H1 (cell line): ENCODE measurements at regions not wholly inside any gene's neighbourhood (a gene's known extent, or its start where the extent isn't known, plus 50 kb on each side); places are given as distances from the start of the nearest gene placed in this dataset.

Experiments
- CTCF ChIA-PET: fragments of 300-600 bp; sonication (Branson Sonifier 250); formaldehyde crosslinking; loops from one replicate; lab custom pipeline; 2021; ENCODE audit not compliant: partially characterized antibody; lab: Charles Lee
- POLR2A ChIA-PET: fragments of 300-600 bp; sonication (Branson Sonifier 250); formaldehyde crosslinking; loops from one replicate; lab custom pipeline; 2021; ENCODE audit warnings: inconsistent platforms; ENCODE audit not compliant: partially characterized antibody; lab: Charles Lee
- DNase-seq, 2 experiments: peaks; one replicate each; pipeline versions ENCODE4 v3.0.0 to v3.0.0-alpha.2; 2010 to 2022; ENCODE audit warnings: low spot score in 2 of 2, low read depth in 1 of 2, mixed read lengths in 1 of 2
- FAIRE-seq: peaks from 2 replicates; lab custom pipeline; 2011; peaks lifted over from hg19 to GRCh38; lab: Jason Lieb, UNC
- H2AFZ ChIP-seq: 2 replicates; pipeline ENCODE4 v1.8.1; 2012; ENCODE audit warnings: low read length, inconsistent platforms
- H2AK5ac ChIP-seq: 2 replicates; pipeline ENCODE4 v1.6.1; 2013; ENCODE audit warnings: low read depth, low read length
- H2BK120ac ChIP-seq: replicated peaks from 2 replicates; pipeline ENCODE3; 2013; ENCODE audit warnings: low read depth, low read length, inconsistent platforms
- H2BK12ac ChIP-seq: 2 replicates; pipeline ENCODE4 v1.6.1; 2013; ENCODE audit warnings: low read depth, low read length
- H2BK15ac ChIP-seq: 2 replicates; pipeline ENCODE4 v1.6.1; 2013; ENCODE audit warnings: low read length
- H2BK20ac ChIP-seq: 2 replicates; pipeline ENCODE4 v1.6.1; 2013; ENCODE audit warnings: low read length
- H2BK5ac ChIP-seq: 2 replicates; pipeline ENCODE4 v1.6.1; 2013; ENCODE audit warnings: low read depth, low read length
- H3K14ac ChIP-seq: 2 replicates; pipeline ENCODE4 v1.6.1; 2013; ENCODE audit warnings: inconsistent platforms; ENCODE audit not compliant: insufficient read length
- H3K18ac ChIP-seq: 2 replicates; pipeline ENCODE4 v1.6.1; 2013; ENCODE audit warnings: low read length; ENCODE audit errors: extremely low read depth
- H3K23ac ChIP-seq: 2 replicates; pipeline ENCODE4 v1.6.1; 2013; ENCODE audit warnings: inconsistent platforms; ENCODE audit not compliant: insufficient read length
- H3K23me2 ChIP-seq: 2 replicates; pipeline ENCODE4 v1.6.1; 2013; ENCODE audit warnings: low read depth, low read length
- H3K27ac ChIP-seq: 2 replicates; pipeline ENCODE4 v1.6.1; 2011; ENCODE audit warnings: low read depth, low read length, inconsistent platforms
- H3K27me3 ChIP-seq, 4 experiments: replicated peaks in 1 of 4; 1 replicate in 1 of 4; 2 replicates in 3 of 4; pipeline versions ENCODE4 v1.6.1 to v1.8.1; 2011 to 2013; ENCODE audit warnings: low read length in 3 of 4, mild to moderate bottlenecking in 3 of 4, inconsistent platforms in 2 of 4, mixed read lengths in 2 of 4, moderate library complexity in 1 of 4; ENCODE audit not compliant: control insufficient read depth in 3 of 4, insufficient read depth in 3 of 4; ENCODE audit errors: extremely low read depth in 1 of 4
- H3K36me3 ChIP-seq, 4 experiments: 2 replicates each; pipeline versions ENCODE4 v1.6.1 to v1.8.1; 2011 to 2013; ENCODE audit warnings: mild to moderate bottlenecking in 4 of 4, low read length in 3 of 4, moderate library complexity in 2 of 4, control low read depth in 1 of 4, inconsistent platforms in 1 of 4; ENCODE audit not compliant: insufficient read depth in 4 of 4, control insufficient read depth in 2 of 4
- H3K4ac ChIP-seq: replicated peaks from 2 replicates; pipeline ENCODE3; 2013; ENCODE audit warnings: low read length, low read depth, mixed read lengths, inconsistent platforms; ENCODE audit not compliant: insufficient read length
- H3K4me1 ChIP-seq, 4 experiments: replicated peaks in 1 of 4; 1 replicate in 1 of 4; 2 replicates in 3 of 4; pipeline versions ENCODE4 v1.6.1 to v1.8.1; 2011 to 2013; ENCODE audit warnings: low read length in 3 of 4, inconsistent platforms in 2 of 4, mixed read lengths in 1 of 4; ENCODE audit not compliant: insufficient read depth in 4 of 4, control insufficient read depth in 3 of 4
- H3K4me2 ChIP-seq, 2 experiments: 2 replicates each; pipeline versions ENCODE4 v1.6.1 to v1.8.1; 2011 to 2013; ENCODE audit warnings: low read depth in 2 of 2, low read length in 2 of 2, control low read depth in 1 of 2, inconsistent platforms in 1 of 2, mild to moderate bottlenecking in 1 of 2; ENCODE audit not compliant: insufficient read depth in 1 of 2
- H3K4me3 ChIP-seq, 4 experiments: fragments of 200-600, 300-600 bp in 1 of 4; sonication (generic), shearing (Covaris generic), sonication (Bioruptor Twin) in 1 of 4; 2 replicates each; pipeline versions ENCODE4 v1.5.1 to v1.8.1; 2011 to 2016; ENCODE audit warnings: low read length in 4 of 4, low read depth in 3 of 4, control low read depth in 2 of 4, inconsistent platforms in 2 of 4, mild to moderate bottlenecking in 2 of 4, mixed read lengths in 1 of 4, moderate library complexity in 1 of 4; ENCODE audit not compliant: insufficient read depth in 2 of 4; ENCODE audit errors: extremely low read depth in 1 of 4
- H3K56ac ChIP-seq: replicated peaks from 2 replicates; pipeline ENCODE3; 2013; ENCODE audit warnings: low read depth, mild to moderate bottlenecking, mixed read lengths, low read length, inconsistent platforms; ENCODE audit not compliant: insufficient read length
- H3K79me1 ChIP-seq: 2 replicates; pipeline ENCODE4 v1.6.1; 2013; ENCODE audit warnings: low read depth, low read length, control low read depth
- H3K79me2 ChIP-seq, 2 experiments: 2 replicates each; pipeline versions ENCODE4 v1.6.1 to v1.8.1; 2012 to 2013; ENCODE audit warnings: low read length in 2 of 2, mild to moderate bottlenecking in 2 of 2, inconsistent platforms in 1 of 2; ENCODE audit not compliant: insufficient read depth in 2 of 2, control insufficient read depth in 1 of 2
- H3K9ac ChIP-seq, 4 experiments: replicated peaks in 1 of 4; 1 replicate in 1 of 4; 2 replicates in 3 of 4; pipeline versions ENCODE4 v1.6.1 to v1.8.1; 2011 to 2013; ENCODE audit warnings: low read depth in 3 of 4, low read length in 3 of 4, control low read depth in 2 of 4, mild to moderate bottlenecking in 2 of 4, moderate library complexity in 2 of 4, inconsistent platforms in 1 of 4; ENCODE audit errors: extremely low read depth in 1 of 4
- H3K9me3 ChIP-seq, 2 experiments: 2 replicates each; pipeline versions ENCODE4 v1.6.1 to v1.8.1; 2012 to 2013; ENCODE audit warnings: mild to moderate bottlenecking in 2 of 2, moderate library complexity in 2 of 2, control low read depth in 1 of 2, inconsistent platforms in 1 of 2, low read depth in 1 of 2, low read length in 1 of 2, mixed read lengths in 1 of 2; ENCODE audit not compliant: insufficient read depth in 2 of 2
- H4K20me1 ChIP-seq, 2 experiments: replicated peaks in 1 of 2; 2 replicates each; pipeline versions ENCODE3 to v1.8.1; 2011 to 2013; ENCODE audit warnings: inconsistent platforms in 2 of 2, low read length in 2 of 2, mild to moderate bottlenecking in 1 of 2; ENCODE audit not compliant: insufficient read depth in 2 of 2, control insufficient read depth in 1 of 2
- H4K5ac ChIP-seq: 2 replicates; pipeline ENCODE4 v1.6.1; 2013; ENCODE audit warnings: low read length, low read depth, mixed read lengths, inconsistent platforms; ENCODE audit not compliant: insufficient read length
- H4K8ac ChIP-seq: 2 replicates; pipeline ENCODE4 v1.8.0; 2013; ENCODE audit warnings: mild to moderate bottlenecking, moderate library complexity, low read length, inconsistent platforms; ENCODE audit not compliant: insufficient read depth; ENCODE audit errors: extremely low read depth
- H4K91ac ChIP-seq: replicated peaks from 2 replicates; pipeline ENCODE3; 2013; ENCODE audit warnings: low read length, mixed read lengths, inconsistent platforms; ENCODE audit not compliant: insufficient read length
- ASH2L ChIP-seq: fragments of 200-600, 300-600 bp; sonication (generic); IDR thresholded peaks from one replicate; pipeline ENCODE4 v1.7.1; 2017; ENCODE audit warnings: low read length
- BACH1 ChIP-seq: IDR thresholded peaks from 2 replicates; pipeline ENCODE4 v1.6.1; 2012; ENCODE audit warnings: low read length, improper control_type of control experiment
- CBX5 ChIP-seq: fragments of 300-800, 300-1000 bp; sonication (generic); IDR thresholded peaks from 2 replicates; pipeline ENCODE4 v1.7.1; 2016; ENCODE audit warnings: antibody characterized with exemption, low read length, low read depth
- CHD1 ChIP-seq: IDR thresholded peaks from 2 replicates; pipeline ENCODE4 v1.6.1; 2012; ENCODE audit warnings: low read depth, low read length, improper control_type of control experiment
- EGR1 ChIP-seq: IDR thresholded peaks from 2 replicates; pipeline ENCODE4 v1.6.1; 2011; ENCODE audit warnings: low read depth, low read length, borderline replicate concordance
- FOSL1 ChIP-seq: IDR thresholded peaks from 2 replicates; pipeline ENCODE4 v1.6.1; 2011; ENCODE audit warnings: mild to moderate bottlenecking, low read depth, low read length, moderate library complexity; ENCODE audit not compliant: insufficient read depth
- NRF1 ChIP-seq: IDR thresholded peaks from 2 replicates; pipeline ENCODE4 v1.6.1; 2011; ENCODE audit warnings: mild to moderate bottlenecking, low read depth, low read length, improper control_type of control experiment
- POLR2A ChIP-seq, 2 experiments: IDR thresholded peaks; 1 replicate in 1 of 2; 2 replicates in 1 of 2; pipeline ENCODE4 v1.6.1; 2011; ENCODE audit warnings: low read depth in 2 of 2, low read length in 2 of 2, mild to moderate bottlenecking in 2 of 2; ENCODE audit errors: control extremely low read depth in 1 of 2
- RXRA ChIP-seq: IDR thresholded peaks from 2 replicates; pipeline ENCODE4 v1.6.1; 2011; ENCODE audit warnings: low read depth, mild to moderate bottlenecking, low read length, moderate library complexity; ENCODE audit not compliant: insufficient read depth
- WGBS, 2 experiments: shearing (Covaris generic) in 1 of 2; methylation state at CpG; one replicate each; pipeline versions ENCODE4 v1.1.6 to v1.1.7; 2013 to 2015; ENCODE audit warnings: low lambda C conversion rate in 2 of 2, mixed read lengths in 2 of 2, inconsistent platforms in 1 of 2, low coverage in 1 of 2, missing lambda C conversion rate in 1 of 2; ENCODE audit not compliant: insufficient replicate concordance in 2 of 2, insufficient coverage in 1 of 2, insufficient read length in 1 of 2; ENCODE audit errors: extremely low coverage in 1 of 2, missing lambda C conversion rate in 1 of 2; 5-methylcytosine and 5-hydroxymethylcytosine counted together

- peak overlapping the region; percentile 92; the same call in 1 of the 2 replicates for H2BK12ac ChIP-seq
- POLR2A ChIA-PET: no interaction called here
- no peak overlapping the region for H4K8ac ChIP-seq
- no peak overlapping the region for H3K9ac ChIP-seq
- 86% methylated on average over 4 of the region's 4 CpGs; no CpG with 5 or more reads in 1 of the 2 experiments for WGBS, 2 experiments
- peaks cover 3% of the 10 kb centered on the region; the same call in 1 of the 2 replicates for H3K23me2 ChIP-seq
- H3K23ac ChIP-seq: no peak overlapping the region
- TF ChIP-seq EGR1 (no peak), NRF1 (no peak), BACH1 (no peak), POLR2A (IDR thresholded peaks at IDR 0.05; ENCODE audit: control extremely low read depth in 1 of 2, low read depth in 2 of 2, low read length in 2 of 2) (no peak), RXRA (no peak), ASH2L (no peak), CBX5 (no peak), FOSL1 (no peak), CHD1 (no peak)
- no peak overlapping the region for H2AFZ ChIP-seq
- DNase-seq (no peak), FAIRE-seq (no peak)
- no peak overlapping the region; the same call in 1 of the 2 replicates for H2BK5ac ChIP-seq
- H3K4me3 ChIP-seq: no peak overlapping the region
- peak overlapping the region; percentile 46 for H3K4ac ChIP-seq
- no peaks in the 10 kb centered on the region for H3K79me2 ChIP-seq
- H3K56ac ChIP-seq: no peak overlapping the region
- peak overlapping the region; percentile 61 for H4K91ac ChIP-seq
- no peak overlapping the region for H2BK120ac ChIP-seq
- no peaks in the 10 kb centered on the region for H3K36me3 ChIP-seq
- H3K4me1 ChIP-seq: peaks cover 4 to 16% (median 11%) of the 10 kb centered on the region in 4 experiments
- no peaks in the 10 kb centered on the region for H3K9me3 ChIP-seq
- H3K18ac ChIP-seq: no peak overlapping the region; the same call in 1 of the 2 replicates
- H4K5ac ChIP-seq: peak overlapping the region; percentile 6
- H3K79me1 ChIP-seq: no peaks in the 10 kb centered on the region
- peak overlapping the region; percentile 32; the same call in 1 of the 2 replicates for H2BK20ac ChIP-seq
- no peaks in the 10 kb centered on the region for H3K27me3 ChIP-seq
- no peak overlapping the region for H3K27ac ChIP-seq
- no peaks in the 10 kb centered on the region for H4K20me1 ChIP-seq
- H3K4me2 ChIP-seq: peak overlapping the region in 1 of 2 experiments; percentile 48; a peak in 1 of 4 replicates
- peak overlapping the region; percentile 61; the same call in 1 of the 2 replicates for H2BK15ac ChIP-seq
- H3K14ac ChIP-seq: peak overlapping the region; percentile 52
- CTCF ChIA-PET: interaction anchor here (0.7 kb wide), 1 partner anchor 112 kb away, joined by 3 read pairs; no protein-coding TSS in a partner anchor
- no peak overlapping the region for H2AK5ac ChIP-seq
Observed at GRCh38 chr20:48460681-48461080, 367.1 kb downstream of the PREX1 start.
